ENCODE measurements at regions not wholly inside any gene's neighbourhood (a gene's known extent, or its start where the extent isn't known, plus 50 kb on each side); places are given as distances from the start of the nearest gene placed in this dataset.

- no peak for DNase-seq
Measured at GRCh38 chr3:102529452-102529851, 94.6 kb downstream of the ZPLD1 start.

- DNase-seq, result no peak
Measured at GRCh38 chr3:102530415-102531181, 95.8 kb downstream of the ZPLD1 start.

GRCh38 chr3:102531686-102532085, 96.9 kb downstream of the ZPLD1 start:
- no peak for DNase-seq

GRCh38 chr3:102532901-102533300, 98.1 kb downstream of the ZPLD1 start:
- DNase-seq, result no peak

- DNase-seq, result no peak
Measured at GRCh38 chr3:102533784-102534183, 99.0 kb downstream of the ZPLD1 start.

GRCh38 chr3:102536456-102536855, 101.6 kb downstream of the ZPLD1 start:
- DNase-seq, result no peak

GRCh38 chr3:102537123-102537522, 102.3 kb downstream of the ZPLD1 start:
- DNase-seq, result no peak

- no peak for DNase-seq
Measured at GRCh38 chr3:102544741-102545140, 109.9 kb downstream of the ZPLD1 start.

- no peak for DNase-seq
Measured at GRCh38 chr3:102545276-102545675, 110.5 kb downstream of the ZPLD1 start.

GRCh38 chr3:102553876-102554275, 119.1 kb downstream of the ZPLD1 start:
- no peak for DNase-seq

- no peak for DNase-seq
Measured at GRCh38 chr3:102570511-102570910, 135.7 kb downstream of the ZPLD1 start.

- no peak for DNase-seq
Measured at GRCh38 chr3:102571006-102571405, 136.2 kb downstream of the ZPLD1 start.

GRCh38 chr3:102571720-102572384, 137.0 kb downstream of the ZPLD1 start:
- no peak for DNase-seq

- DNase-seq, result no peak
Measured at GRCh38 chr3:102573483-102574028, 138.7 kb downstream of the ZPLD1 start.

- DNase-seq, result no peak
Measured at GRCh38 chr3:102574355-102574754, 139.5 kb downstream of the ZPLD1 start.

- DNase-seq, result no peak
Measured at GRCh38 chr3:102576651-102577050, 141.8 kb downstream of the ZPLD1 start.

GRCh38 chr3:102577082-102577789, 142.4 kb downstream of the ZPLD1 start:
- DNase-seq, result no peak

GRCh38 chr3:102580760-102581159, 145.9 kb downstream of the ZPLD1 start:
- DNase-seq, result no peak

- DNase-seq, result no peak
Measured at GRCh38 chr3:102586485-102586884, 151.7 kb downstream of the ZPLD1 start.

- DNase-seq, result no peak
Measured at GRCh38 chr3:102593812-102594602, 159.2 kb downstream of the ZPLD1 start.

- no peak for DNase-seq
Measured at GRCh38 chr3:102595057-102595456, 160.2 kb downstream of the ZPLD1 start.

GRCh38 chr3:102599819-102600576, 165.2 kb downstream of the ZPLD1 start:
- no peak for DNase-seq
